Epidermal melanocyte (primary cell): ENCODE measurements at regions not wholly inside any gene's neighbourhood (a gene's known extent, or its start where the extent isn't known, plus 50 kb on each side); places are given as distances from the start of the nearest gene placed in this dataset.
"Not testable (repeated sequence)": the region's sequence is repeated elsewhere in the genome, so short reads cannot be mapped to it uniquely, and the experiment has no call there.

Experiments used
- DNase-seq: peaks from one replicate; pipeline ENCODE4 v3.0.0; 2011; ENCODE audit warnings: low spot score; ENCODE audit not compliant: insufficient read length

GRCh38 chr12:131408484-131408883, 302.4 kb upstream of the SFSWAP start:
- DNase-seq: no peak

GRCh38 chr12:131409211-131409610, 301.7 kb upstream of the SFSWAP start:
- DNase-seq: no peak

- DNase-seq: not testable (repeated sequence)
Observed at GRCh38 chr12:131411827-131412226, 299.1 kb upstream of the SFSWAP start.

GRCh38 chr12:131413006-131413405, 297.9 kb upstream of the SFSWAP start:
- DNase-seq: no peak

GRCh38 chr12:131413471-131413870, 297.4 kb upstream of the SFSWAP start:
- DNase-seq: no peak

- DNase-seq: not testable (repeated sequence)
Observed at GRCh38 chr12:131414155-131414922, 296.6 kb upstream of the SFSWAP start.

GRCh38 chr12:131415781-131416180, 295.1 kb upstream of the SFSWAP start:
- no peak for DNase-seq

- no peak for DNase-seq
Observed at GRCh38 chr12:131418121-131418520, 292.8 kb upstream of the SFSWAP start.

GRCh38 chr12:131418884-131419283, 292.0 kb upstream of the SFSWAP start:
- no peak for DNase-seq

- no peak for DNase-seq
Observed at GRCh38 chr12:131420867-131421447, 289.9 kb upstream of the SFSWAP start.

GRCh38 chr12:131421509-131422186, 289.2 kb upstream of the SFSWAP start:
- no peak for DNase-seq

GRCh38 chr12:131422187-131422520, 288.7 kb upstream of the SFSWAP start:
- no peak for DNase-seq

- no peak for DNase-seq
Observed at GRCh38 chr12:131422744-131423143, 288.1 kb upstream of the SFSWAP start.

- DNase-seq: no peak
Observed at GRCh38 chr12:131424270-131424669, 286.6 kb upstream of the SFSWAP start.

GRCh38 chr12:131425112-131426075, 285.5 kb upstream of the SFSWAP start:
- no peak for DNase-seq

- no peak for DNase-seq
Observed at GRCh38 chr12:131428091-131428685, 282.7 kb upstream of the SFSWAP start.

GRCh38 chr12:131429221-131429620, 281.7 kb upstream of the SFSWAP start:
- DNase-seq: not testable (repeated sequence)

GRCh38 chr12:131429697-131430096, 281.2 kb upstream of the SFSWAP start:
- not testable (repeated sequence) for DNase-seq

GRCh38 chr12:131430158-131430742, 280.6 kb upstream of the SFSWAP start:
- no peak for DNase-seq

GRCh38 chr12:131431126-131431655, 279.7 kb upstream of the SFSWAP start:
- DNase-seq: not testable (repeated sequence)
